ENCODE measurements at regions not wholly inside any gene's neighbourhood (a gene's known extent, or its start where the extent isn't known, plus 50 kb on each side); places are given as distances from the start of the nearest gene placed in this dataset.
"Not testable (repeated sequence)": the region's sequence is repeated elsewhere in the genome, so short reads cannot be mapped to it uniquely, and the experiment has no call there.

- not testable (repeated sequence) for DNase-seq (ENCODE audit: low read depth in 2 of 2)
Observed at GRCh38 chr5:104039871-104040270, 477.3 kb upstream of the NUDT12 start.

DNA sequence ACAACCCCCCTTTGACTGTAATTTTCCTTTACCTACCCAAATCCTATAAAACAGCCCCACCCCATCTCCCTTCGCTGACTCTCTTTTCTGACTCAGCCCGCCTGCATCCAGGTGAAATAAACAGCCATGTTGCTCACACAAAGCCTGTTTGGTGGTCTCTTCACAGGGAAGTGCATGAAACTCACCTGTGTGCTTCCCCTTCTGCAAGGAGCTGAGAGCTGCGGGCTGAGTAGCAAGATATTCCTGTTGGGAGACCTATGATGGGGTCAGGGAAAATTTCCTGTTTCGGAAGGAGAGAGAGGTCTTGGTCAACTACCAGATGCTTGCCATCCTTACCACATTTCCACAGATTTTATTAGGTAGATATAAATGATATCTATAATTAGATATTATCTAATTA lies 474.5 kb upstream of the NUDT12 start:
- not testable (repeated sequence) for DNase-seq (ENCODE audit: low read depth in 2 of 2)

DNA sequence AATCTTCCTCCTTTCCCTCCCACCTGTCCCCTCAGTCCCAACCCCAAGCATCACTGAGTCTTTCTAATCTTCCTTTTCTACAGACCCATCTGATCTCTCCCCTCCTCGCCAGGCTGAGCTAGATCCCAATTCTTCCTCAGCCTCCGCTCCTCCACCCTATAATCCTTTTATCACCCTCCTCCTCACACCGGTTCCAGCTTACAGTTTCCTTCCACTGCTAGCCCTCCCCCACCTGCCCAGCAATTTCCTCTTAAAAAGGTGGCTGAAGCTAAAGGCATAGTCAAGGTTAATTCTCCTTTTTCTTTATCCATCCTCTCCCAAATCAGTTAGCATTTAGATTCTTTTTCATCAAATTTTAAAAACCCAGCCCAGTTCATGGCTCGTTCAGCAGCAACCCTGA lies 470.6 kb upstream of the NUDT12 start:
- not testable (repeated sequence) for DNase-seq (ENCODE audit: low read depth in 2 of 2)

DNA sequence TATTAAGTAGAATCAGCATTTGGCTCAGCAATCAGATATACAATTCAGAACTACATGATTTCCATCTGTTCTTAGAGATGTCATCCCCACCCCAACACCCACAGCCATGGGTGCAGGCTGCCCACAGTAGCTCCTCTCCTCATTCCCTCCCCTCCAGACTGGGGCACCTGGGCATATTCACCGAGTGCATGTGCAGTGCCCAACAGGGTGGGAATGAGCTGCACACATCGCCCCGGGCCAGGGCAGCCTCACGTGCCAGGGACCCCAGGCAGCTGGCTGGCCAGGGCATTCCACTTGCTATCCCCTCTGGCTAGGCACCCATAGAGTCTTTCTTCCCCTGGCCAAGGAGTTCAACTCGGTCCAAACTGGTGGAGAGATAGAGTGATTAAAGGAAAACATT lies 461.9 kb upstream of the NUDT12 start:
- DNase-seq (ENCODE audit: low read depth in 2 of 2), result no peak

GRCh38 chr5:104023739-104024138 lies 461.1 kb upstream of the NUDT12 start:
- no peak for DNase-seq (ENCODE audit: low read depth in 2 of 2)

GRCh38 chr5:104019956-104020355 lies 457.4 kb upstream of the NUDT12 start:
- DNase-seq (ENCODE audit: low read depth in 2 of 2), result no peak

DNA sequence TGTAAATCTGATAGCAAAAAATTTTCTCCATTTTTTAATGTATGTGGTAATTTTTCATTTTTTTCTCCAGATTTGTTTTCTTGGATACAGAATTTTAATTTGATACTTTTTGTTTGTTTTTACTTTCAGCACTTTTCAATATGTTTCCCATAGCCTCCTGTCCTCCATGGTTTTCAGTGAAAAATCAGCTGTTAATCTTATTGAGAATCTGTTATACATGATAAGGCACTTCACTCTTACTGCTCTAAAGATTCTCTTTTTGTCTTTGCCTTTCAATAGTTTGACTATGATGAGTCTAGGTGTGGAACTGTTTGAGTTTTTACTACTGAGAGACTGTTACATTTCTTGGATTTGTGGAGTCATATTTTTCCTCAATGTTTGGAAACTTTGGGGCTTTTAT lies 455.7 kb upstream of the NUDT12 start:
- no peak for DNase-seq (ENCODE audit: low read depth in 2 of 2)

- peak in 1 of 2 experiments; percentile 6 for DNase-seq (ENCODE audit: low read depth in 2 of 2)
Observed at GRCh38 chr5:104016646-104017045, 454.1 kb upstream of the NUDT12 start.

GRCh38 chr5:104015765-104016164 lies 453.2 kb upstream of the NUDT12 start:
- no peak for DNase-seq (ENCODE audit: low read depth in 2 of 2)

GRCh38 chr5:104002783-104003182 lies 440.2 kb upstream of the NUDT12 start:
- DNase-seq (ENCODE audit: low read depth in 2 of 2), result not testable (repeated sequence)

- no peak for DNase-seq (ENCODE audit: low read depth in 2 of 2)
Observed at GRCh38 chr5:104001136-104001535, 438.5 kb upstream of the NUDT12 start.

GRCh38 chr5:103993031-103993430 lies 430.4 kb upstream of the NUDT12 start:
- no peak for DNase-seq (ENCODE audit: low read depth in 2 of 2)

DNA sequence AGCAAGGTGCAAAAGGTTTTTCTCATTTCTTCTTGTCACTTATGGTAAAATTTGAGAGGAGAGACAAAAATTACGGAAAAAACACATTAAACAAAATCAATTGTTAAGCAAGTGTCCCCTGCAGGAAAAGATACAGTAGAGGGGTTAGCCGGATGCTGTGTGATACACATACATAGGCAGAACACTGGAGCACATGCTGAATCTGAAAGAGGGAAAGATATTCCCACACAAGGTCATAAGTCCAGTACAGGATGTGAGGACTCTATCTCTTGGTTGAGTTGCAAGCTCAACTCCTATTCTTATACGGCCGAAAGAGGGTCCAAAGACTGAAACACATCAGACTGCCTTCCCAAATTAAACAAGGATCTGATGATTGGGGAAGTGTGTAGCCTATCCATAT lies 427.5 kb upstream of the NUDT12 start:
- no peak for DNase-seq (ENCODE audit: low read depth in 2 of 2)

DNA sequence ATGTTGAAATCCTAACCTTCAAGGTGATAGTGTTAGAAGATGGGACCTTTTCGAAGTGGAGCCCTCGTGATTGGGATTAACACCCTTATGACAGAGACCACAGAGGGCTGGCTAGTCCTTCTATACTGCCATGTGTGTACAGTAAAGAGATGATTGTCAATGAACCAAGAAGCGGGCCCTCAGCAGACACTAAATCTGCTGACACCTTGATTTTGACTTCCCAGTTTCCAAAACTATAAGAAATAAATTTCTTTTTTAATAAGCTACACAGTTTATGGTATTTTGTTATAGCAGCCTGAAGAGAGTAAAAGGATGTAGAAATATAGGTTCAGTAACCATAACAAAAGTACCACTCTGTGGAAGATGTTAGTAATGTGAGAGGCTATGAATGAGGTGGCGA lies 419.0 kb upstream of the NUDT12 start:
- no peak for DNase-seq (ENCODE audit: low read depth in 2 of 2)

- DNase-seq (ENCODE audit: low read depth in 2 of 2), result no peak
Observed at GRCh38 chr5:103973669-103974068, 411.1 kb upstream of the NUDT12 start.

- DNase-seq (ENCODE audit: low read depth in 2 of 2), result not testable (repeated sequence)
Observed at GRCh38 chr5:103966295-103966694, 403.7 kb upstream of the NUDT12 start.

DNA sequence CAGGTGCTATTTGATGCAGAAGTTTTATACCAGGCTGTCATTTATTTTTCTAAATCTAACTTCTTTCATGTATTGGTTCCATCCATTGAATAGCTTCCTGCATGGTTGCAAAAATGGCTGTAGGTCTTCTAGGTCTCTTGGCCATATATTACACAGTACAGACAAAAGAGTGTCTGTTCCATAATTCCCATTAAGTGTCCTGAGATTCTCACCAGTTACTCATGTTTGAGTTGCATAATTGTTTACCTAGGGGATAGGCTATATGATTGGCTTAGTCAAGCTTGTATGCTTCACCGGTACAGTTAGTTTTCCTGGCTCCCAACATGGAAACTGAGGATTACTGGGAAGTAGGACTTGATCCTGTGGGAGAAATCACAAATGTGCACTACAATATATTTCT lies 399.4 kb upstream of the NUDT12 start:
- DNase-seq (ENCODE audit: low read depth in 2 of 2), result no peak

DNA sequence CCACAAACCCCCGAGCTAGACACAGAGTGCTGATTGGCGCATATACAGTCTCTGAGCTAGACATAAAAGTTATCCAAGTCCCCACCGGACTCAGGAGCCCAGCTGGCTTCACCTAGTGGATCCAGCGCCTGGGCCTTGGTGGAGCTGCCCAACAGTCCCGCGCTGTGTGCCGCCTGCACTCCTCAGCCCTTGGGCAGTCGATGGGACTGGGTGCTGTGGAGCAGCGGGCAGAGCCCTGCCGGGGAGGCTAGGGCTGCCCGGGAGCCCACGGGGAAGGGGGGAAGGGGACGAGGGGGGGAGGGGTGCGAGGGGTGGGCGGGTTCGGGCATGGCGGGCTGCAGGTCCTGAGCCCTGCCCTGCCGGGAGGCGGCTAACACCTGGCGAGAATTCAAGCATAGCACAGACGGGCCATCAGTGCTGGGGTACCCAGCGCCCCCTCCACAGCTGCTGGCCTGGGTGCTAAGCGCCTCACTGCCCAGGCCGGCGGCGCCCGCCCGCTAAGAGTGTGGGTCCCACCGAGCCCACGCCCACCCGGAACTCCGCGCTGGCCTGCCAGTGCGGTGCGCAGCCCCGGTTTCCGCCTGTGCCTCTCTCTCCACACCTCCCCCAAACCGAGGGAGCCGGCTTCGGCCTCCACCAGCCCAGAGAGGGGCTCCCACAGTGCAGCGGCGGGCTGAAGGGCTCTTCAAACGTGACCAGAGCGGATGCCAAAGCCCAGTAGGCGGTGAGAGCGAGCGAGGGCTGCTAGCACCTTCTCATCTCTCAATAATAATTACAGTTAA lies 391.2 kb upstream of the NUDT12 start:
- no peak for DNase-seq (ENCODE audit: low read depth in 2 of 2)

DNA sequence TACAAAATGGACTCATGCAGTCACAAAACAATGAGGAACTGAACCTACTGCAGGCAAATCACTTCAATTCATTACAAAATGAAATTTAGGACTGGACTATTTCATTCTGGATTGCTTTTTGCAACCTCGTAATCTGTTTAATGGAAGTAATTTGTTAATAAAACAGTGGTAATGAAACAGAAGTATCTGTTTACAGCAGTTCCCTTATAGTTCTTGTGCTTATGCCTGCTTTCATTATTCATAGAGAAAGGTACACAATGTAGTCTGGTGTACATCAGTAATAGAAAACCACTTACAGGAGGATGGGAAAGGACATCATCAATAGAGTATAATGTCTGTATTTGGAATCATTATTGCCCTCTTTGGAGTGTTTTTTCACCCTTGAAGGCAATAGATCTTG lies 389.2 kb upstream of the NUDT12 start:
- DNase-seq (ENCODE audit: low read depth in 2 of 2), result no peak

- no peak for DNase-seq (ENCODE audit: low read depth in 2 of 2)
Observed at GRCh38 chr5:103943230-103943629, 380.6 kb upstream of the NUDT12 start.

DNA sequence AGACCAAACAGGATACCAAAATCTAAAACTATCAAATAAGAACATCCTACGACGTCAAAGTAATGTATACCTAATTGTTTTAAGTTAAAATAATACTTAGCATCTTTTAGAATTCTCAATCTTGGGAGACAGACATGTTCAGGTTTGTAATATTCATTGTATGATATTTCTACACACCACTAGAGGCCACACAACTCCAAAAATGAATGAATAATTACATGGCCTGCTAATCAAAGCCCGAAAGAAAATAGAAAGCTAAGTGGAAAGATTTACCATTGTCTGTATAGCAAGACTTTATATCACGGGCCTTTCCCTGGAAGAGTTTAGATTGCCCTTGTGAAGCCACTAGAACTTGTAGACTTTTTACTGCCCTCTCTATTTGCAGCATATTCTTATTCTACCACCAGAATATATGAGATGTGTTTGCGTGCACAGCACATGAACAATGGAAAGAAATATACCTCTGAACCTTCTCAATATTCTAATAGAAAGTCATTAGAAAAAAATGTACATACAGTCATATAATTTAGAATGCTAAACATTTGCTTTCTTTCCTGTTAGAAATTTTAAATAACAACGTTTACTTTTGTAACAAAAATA lies 380.1 kb upstream of the NUDT12 start:
- no peak for DNase-seq (ENCODE audit: low read depth in 2 of 2)

DNA sequence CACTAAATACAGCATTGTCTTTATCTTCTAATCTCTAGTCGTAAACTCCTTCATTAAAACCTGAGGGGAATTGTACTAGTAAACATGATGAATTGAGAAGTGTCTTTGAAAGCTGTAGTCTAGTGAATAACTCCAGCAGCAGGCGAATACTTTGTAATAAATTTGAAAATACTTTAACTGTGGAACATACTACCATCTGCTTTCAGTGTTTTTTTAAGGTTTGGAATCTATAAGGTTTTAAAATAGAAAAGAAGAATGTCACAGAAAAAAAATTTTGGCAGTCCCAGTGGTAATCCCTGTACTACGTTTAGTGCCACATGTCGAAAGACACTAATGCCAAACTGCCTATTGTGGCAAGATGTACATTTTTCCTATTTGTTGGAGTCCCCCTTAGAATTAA lies 379.0 kb upstream of the NUDT12 start:
- DNase-seq (ENCODE audit: low read depth in 2 of 2), result no peak

GRCh38 chr5:103938146-103938695 lies 375.6 kb upstream of the NUDT12 start:
- peak in 1 of 2 experiments; percentile 10 for DNase-seq (ENCODE audit: low read depth in 2 of 2)

All from fibroblast of skin of left biceps (primary cell).